ENCODE measurements at regions not wholly inside any gene's neighbourhood (a gene's known extent, or its start where the extent isn't known, plus 50 kb on each side); places are given as distances from the start of the nearest gene placed in this dataset.

- Histone ChIP-seq H3K27me3 (replicated peaks; ENCODE audit: insufficient read depth, low read length) (no peaks in the 10 kb centered on the region), H3K36me3 (replicated peaks; ENCODE audit: insufficient read depth, low read length) (no peaks in the 10 kb centered on the region), H3K79me2 (ENCODE audit: low read length) (no peaks in the 10 kb centered on the region), H3K9ac (ENCODE audit: low read length) (no peak overlapping the region), H2AFZ (ENCODE audit: low read length) (no peak overlapping the region), H3K9me2 (replicated peaks; ENCODE audit: insufficient read depth, low read length) (no peaks in the 10 kb centered on the region), H3K4me3 (ENCODE audit: low read length) (no peak overlapping the region), H3K4me1 (ENCODE audit: low read length) (no peaks in the 10 kb centered on the region), H3F3A (ENCODE audit: insufficient read depth, low read length) (no peaks in the 10 kb centered on the region), H3K27ac (ENCODE audit: low read length) (no peak overlapping the region), H4K20me1 (ENCODE audit: insufficient read depth, low read length) (no peaks in the 10 kb centered on the region), H3K9me3 (replicated peaks; ENCODE audit: insufficient read depth, low read length) (no peaks in the 10 kb centered on the region), H3K4me2 (ENCODE audit: low read depth, low read length) (no peak overlapping the region)
- TF ChIP-seq EZH2phosphoT487 (IDR thresholded peaks at IDR 0.05; ENCODE audit: low read length) (no peak), CTCF (IDR thresholded peaks at IDR 0.05; ENCODE audit: low read length) (no peak)
- no peak for DNase-seq
These were observed 634.1 kb upstream of the TBL1XR1 start for GRCh38 chr3:177831361-177831760.

- H3K27ac ChIP-seq (ENCODE audit: low read length): no peak overlapping the region
- no peak overlapping the region for H2AFZ ChIP-seq (ENCODE audit: low read length)
- no peak for DNase-seq
- H3K4me1 ChIP-seq (ENCODE audit: low read length): no peaks in the 10 kb centered on the region
- no peak overlapping the region for H3K4me3 ChIP-seq (ENCODE audit: low read length)
- H3F3A ChIP-seq (ENCODE audit: insufficient read depth, low read length): no peaks in the 10 kb centered on the region
- TF ChIP-seq EZH2phosphoT487 (IDR thresholded peaks at IDR 0.05; ENCODE audit: low read length) (no peak), EZH2 (optimal IDR thresholded peaks at IDR 0.05; ENCODE audit: low read depth, low read length) (no peak), CTCF (IDR thresholded peaks at IDR 0.05; ENCODE audit: low read length) (no peak)
- no peak overlapping the region for H3K9ac ChIP-seq (ENCODE audit: low read length)
- H3K27me3 ChIP-seq (replicated peaks; ENCODE audit: insufficient read depth, low read length): no peaks in the 10 kb centered on the region
- H3K9me3 ChIP-seq (replicated peaks; ENCODE audit: insufficient read depth, low read length): no peaks in the 10 kb centered on the region
- no peaks in the 10 kb centered on the region for H3K9me2 ChIP-seq (replicated peaks; ENCODE audit: insufficient read depth, low read length)
- H3K79me2 ChIP-seq (ENCODE audit: low read length): no peaks in the 10 kb centered on the region
- H3K36me3 ChIP-seq (replicated peaks; ENCODE audit: insufficient read depth, low read length): no peaks in the 10 kb centered on the region
- H4K20me1 ChIP-seq (ENCODE audit: insufficient read depth, low read length): no peaks in the 10 kb centered on the region
- no peak overlapping the region for H3K4me2 ChIP-seq (ENCODE audit: low read depth, low read length)
These were observed 635.6 kb upstream of the TBL1XR1 start for GRCh38 chr3:177832880-177833279.

- Histone ChIP-seq H3K27ac (ENCODE audit: low read length) (no peak overlapping the region), H3K4me1 (ENCODE audit: low read length) (no peaks in the 10 kb centered on the region), H3K4me2 (ENCODE audit: low read depth, low read length) (no peak overlapping the region), H3K9me3 (replicated peaks; ENCODE audit: insufficient read depth, low read length) (no peaks in the 10 kb centered on the region), H3K9me2 (replicated peaks; ENCODE audit: insufficient read depth, low read length) (no peaks in the 10 kb centered on the region), H3K9ac (ENCODE audit: low read length) (no peak overlapping the region), H3K79me2 (ENCODE audit: low read length) (no peaks in the 10 kb centered on the region), H3F3A (ENCODE audit: insufficient read depth, low read length) (no peaks in the 10 kb centered on the region), H3K4me3 (ENCODE audit: low read length) (no peak overlapping the region), H4K20me1 (ENCODE audit: insufficient read depth, low read length) (no peaks in the 10 kb centered on the region), H3K27me3 (replicated peaks; ENCODE audit: insufficient read depth, low read length) (no peaks in the 10 kb centered on the region), H3K36me3 (replicated peaks; ENCODE audit: insufficient read depth, low read length) (no peaks in the 10 kb centered on the region), H2AFZ (ENCODE audit: low read length) (no peak overlapping the region)
- no peak for TF ChIP-seq CTCF (IDR thresholded peaks at IDR 0.05; ENCODE audit: low read length)
- TF ChIP-seq EZH2phosphoT487 (IDR thresholded peaks at IDR 0.05; ENCODE audit: low read length): no peak
- no peak for TF ChIP-seq EZH2 (optimal IDR thresholded peaks at IDR 0.05; ENCODE audit: low read depth, low read length)
- DNase-seq: no peak
These were observed 636.0 kb upstream of the TBL1XR1 start for GRCh38 chr3:177833332-177833731.

Measured in MM.1S (cell line).